Panc1 (cell line): ENCODE measurements at regions not wholly inside any gene's neighbourhood (a gene's known extent, or its start where the extent isn't known, plus 50 kb on each side); places are given as distances from the start of the nearest gene placed in this dataset.

Source experiments
- ATAC-seq: fragments of 200-7000 bp; cut with Tn5 transposase; 2 replicates; pipeline ENCODE4 v1.9.1; 2020; ENCODE audit warnings: mild to moderate bottlenecking, moderate library complexity
- BruUV-seq: library from RNA; stranded (reverse); fragments of 400-500 nt; replicated peaks from 2 replicates; lab custom pipeline; 2021; lab: Mats Ljungman, UMichigan
- CTCF ChIA-PET: fragments of 300-600 bp; sonication (Branson Sonifier 250); formaldehyde crosslinking; loops from one replicate; lab custom pipeline; 2022; ENCODE audit warnings: antibody characterized with exemption; lab: Charles Lee
- POLR2A ChIA-PET: fragments of 300-600 bp; sonication (Branson Sonifier 250); formaldehyde crosslinking; loops from one replicate; lab custom pipeline; 2022; ENCODE audit warnings: antibody characterized with exemption; lab: Charles Lee
- DNase-seq: peaks from one replicate; pipeline ENCODE4 v3.0.0-alpha.2; 2010; ENCODE audit warnings: low read depth, low spot score
- H3K27ac ChIP-seq: 2 replicates; pipeline ENCODE4 v1.5.1; 2011; ENCODE audit warnings: mild to moderate bottlenecking, low read length, inconsistent platforms
- H3K27me3 ChIP-seq: fragments of 200-500 bp; sonication (Bioruptor generic); 2 replicates; pipeline ENCODE4 v1.6.0; 2014; ENCODE audit warnings: low read length, inconsistent platforms; ENCODE audit not compliant: control insufficient read depth, insufficient read depth
- H3K36me3 ChIP-seq: fragments of 200-500 bp; sonication (Bioruptor generic); 2 replicates; pipeline ENCODE4 v1.5.1; 2014; ENCODE audit warnings: inconsistent platforms, mild to moderate bottlenecking, low read length, moderate library complexity; ENCODE audit not compliant: control insufficient read depth, insufficient read depth
- H3K4me1 ChIP-seq: 2 replicates; pipeline ENCODE4 v1.5.1; 2011; ENCODE audit warnings: inconsistent platforms, mild to moderate bottlenecking, low read length, moderate library complexity; ENCODE audit not compliant: control insufficient read depth, insufficient read depth
- H3K4me3 ChIP-seq, 2 experiments: 2 replicates each; pipeline ENCODE4 v1.5.1; 2011 to 2012; ENCODE audit warnings: low read depth in 2 of 2, low read length in 2 of 2, mild to moderate bottlenecking in 2 of 2, inconsistent platforms in 1 of 2, moderate library complexity in 1 of 2
- H3K9me3 ChIP-seq: fragments of 200-500 bp; sonication (Bioruptor generic); 2 replicates; pipeline ENCODE4 v1.5.1; 2014; ENCODE audit warnings: low read depth, mild to moderate bottlenecking, inconsistent platforms, low read length, moderate library complexity; ENCODE audit not compliant: control insufficient read depth, insufficient read depth
- CTCF ChIP-seq: fragments of 450-650 bp; IDR thresholded peaks from 2 replicates; pipeline ENCODE4 v1.5.1; 2017; ENCODE audit warnings: mild to moderate bottlenecking
- POLR2AphosphoS5 ChIP-seq: IDR thresholded peaks from 2 replicates; pipeline ENCODE4 v1.6.1; 2012; ENCODE audit warnings: mild to moderate bottlenecking, low read depth, low read length, moderate library complexity
- REST ChIP-seq, 2 experiments: IDR thresholded peaks; 2 replicates each; pipeline ENCODE4 v1.6.1; 2011 to 2012; ENCODE audit warnings: low read depth in 2 of 2, control low read depth in 1 of 2, low read length in 1 of 2, mild to moderate bottlenecking in 1 of 2, moderate library complexity in 1 of 2; ENCODE audit not compliant: insufficient read depth in 1 of 2
- SIN3A ChIP-seq: IDR thresholded peaks from 2 replicates; pipeline ENCODE4 v1.6.1; 2012; ENCODE audit warnings: low read depth, mild to moderate bottlenecking, low read length, moderate library complexity, borderline replicate concordance; ENCODE audit not compliant: insufficient read depth
- TCF7L2 ChIP-seq: IDR thresholded peaks from 2 replicates; pipeline ENCODE4 v1.6.1; 2011; ENCODE audit warnings: mild to moderate bottlenecking, low read depth, low read length, inconsistent platforms
- in situ Hi-C: cut with HindIII; loops from 2 replicates; pipeline ENCODE4 v1.10.0; 2016; ENCODE audit warnings: low sequenced_read_pairs, low pct_unique_long_range_greater_than_20kb
- intact Hi-C: fragments of 100-400 bp; cut with micrococcal nuclease; formaldehyde crosslinking; loops from one replicate; pipeline ENCODE4 v1.10.0; 2022; ENCODE audit not compliant: unreplicated experiment

- intact Hi-C loops (loop anchor here (10.0 kb wide), 1 partner anchor 65 kb away; no protein-coding TSS in a partner anchor), in situ Hi-C loops (no loop called here)
- ATAC-seq (no peak), DNase-seq (no peak)
- TF ChIP-seq TCF7L2 (no peak), REST (IDR thresholded peaks at IDR 0.05; ENCODE audit: insufficient read depth in 1 of 2, low read depth in 2 of 2, low read length in 1 of 2) (no peak), SIN3A (no peak), POLR2AphosphoS5 (no peak), CTCF (no peak)
- Histone ChIP-seq H3K4me1 (no peaks in the 10 kb centered on the region), H3K27me3 (no peaks in the 10 kb centered on the region), H3K27ac (no peak overlapping the region), H3K36me3 (no peaks in the 10 kb centered on the region), H3K4me3 (no peak overlapping the region), H3K9me3 (no peaks in the 10 kb centered on the region)
- BruUV-seq = no TSS peak
- POLR2A ChIA-PET = no interaction called here
- CTCF ChIA-PET = no interaction called here
These were observed 543.2 kb upstream of the SEMA3D start for GRCh38 chr7:85730012-85730411.

- H3K27ac ChIP-seq = no peak overlapping the region
- H3K4me1 ChIP-seq = no peaks in the 10 kb centered on the region
- intact Hi-C loops = no loop called here
- no peak for ATAC-seq
- H3K9me3 ChIP-seq = no peaks in the 10 kb centered on the region
- in situ Hi-C loops = no loop called here
- no peaks in the 10 kb centered on the region for H3K27me3 ChIP-seq
- BruUV-seq = no TSS peak
- H3K4me3 ChIP-seq = no peak overlapping the region
- no peaks in the 10 kb centered on the region for H3K36me3 ChIP-seq
- ChIA-PET CTCF (no interaction called here), POLR2A (no interaction called here)
- DNase-seq = no peak
- TF ChIP-seq SIN3A = no peak
- TF ChIP-seq POLR2AphosphoS5 = no peak
- TF ChIP-seq CTCF = no peak
These were observed 538.2 kb upstream of the SEMA3D start for GRCh38 chr7:85725026-85725425.
